ENCODE measurements at regions not wholly inside any gene's neighbourhood (a gene's known extent, or its start where the extent isn't known, plus 50 kb on each side); places are given as distances from the start of the nearest gene placed in this dataset.

DNA sequence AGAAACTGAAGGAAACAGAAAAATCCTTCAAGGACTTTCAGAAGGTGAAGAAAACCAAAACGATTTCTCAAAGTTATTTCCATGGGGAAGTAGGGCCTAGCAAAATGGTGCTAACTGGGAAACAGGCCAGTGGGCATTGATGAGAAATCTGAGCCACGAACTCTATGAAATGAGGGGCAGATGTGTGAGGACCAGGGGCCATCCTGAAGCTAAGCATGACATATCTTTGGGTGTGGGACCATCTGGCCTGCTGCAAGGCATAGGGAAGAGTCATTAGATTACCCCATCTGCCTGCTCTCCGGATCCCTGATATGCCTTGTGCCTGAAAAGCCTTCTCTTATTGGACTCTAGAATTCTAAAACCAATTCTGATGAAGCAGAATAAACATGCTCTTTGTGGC, 143.8 kb downstream of the PALM2AKAP2 start:
- Histone ChIP-seq H3K4me2 (ENCODE audit: low read length) (no peak overlapping the region), H3K9me3 (ENCODE audit: low read length) (no peaks in the 10 kb centered on the region), H3K36me3 (ENCODE audit: low read depth, low read length) (no peaks in the 10 kb centered on the region), H3K27me3 (ENCODE audit: low read length) (no peaks in the 10 kb centered on the region), H3K79me2 (ENCODE audit: low read length) (no peaks in the 10 kb centered on the region), H3F3A (ENCODE audit: low read length, unreplicated experiment) (no peaks in the 10 kb centered on the region), H3K4me3 (ENCODE audit: low read length) (no peak overlapping the region), H4K20me1 (ENCODE audit: low read length) (no peaks in the 10 kb centered on the region), H3K9ac (ENCODE audit: low read length) (no peak overlapping the region), H3K27ac (ENCODE audit: low read length) (no peak overlapping the region), H2AFZ (ENCODE audit: low read length) (peak overlapping the region; percentile 59; the same call in 1 of the 2 replicates), H3K9me2 (replicated peaks; ENCODE audit: low read length) (no peaks in the 10 kb centered on the region), H3K4me1 (ENCODE audit: insufficient read depth, low read length) (peaks cover 7% of the 10 kb centered on the region)
- TF ChIP-seq EZH2phosphoT487 (IDR thresholded peaks at IDR 0.05; ENCODE audit: borderline replicate concordance, low read length) (no peak), EZH2 (IDR thresholded peaks at IDR 0.05; ENCODE audit: low read length, unreplicated experiment) (no peak)
- TF ChIP-seq, protein P1, sequence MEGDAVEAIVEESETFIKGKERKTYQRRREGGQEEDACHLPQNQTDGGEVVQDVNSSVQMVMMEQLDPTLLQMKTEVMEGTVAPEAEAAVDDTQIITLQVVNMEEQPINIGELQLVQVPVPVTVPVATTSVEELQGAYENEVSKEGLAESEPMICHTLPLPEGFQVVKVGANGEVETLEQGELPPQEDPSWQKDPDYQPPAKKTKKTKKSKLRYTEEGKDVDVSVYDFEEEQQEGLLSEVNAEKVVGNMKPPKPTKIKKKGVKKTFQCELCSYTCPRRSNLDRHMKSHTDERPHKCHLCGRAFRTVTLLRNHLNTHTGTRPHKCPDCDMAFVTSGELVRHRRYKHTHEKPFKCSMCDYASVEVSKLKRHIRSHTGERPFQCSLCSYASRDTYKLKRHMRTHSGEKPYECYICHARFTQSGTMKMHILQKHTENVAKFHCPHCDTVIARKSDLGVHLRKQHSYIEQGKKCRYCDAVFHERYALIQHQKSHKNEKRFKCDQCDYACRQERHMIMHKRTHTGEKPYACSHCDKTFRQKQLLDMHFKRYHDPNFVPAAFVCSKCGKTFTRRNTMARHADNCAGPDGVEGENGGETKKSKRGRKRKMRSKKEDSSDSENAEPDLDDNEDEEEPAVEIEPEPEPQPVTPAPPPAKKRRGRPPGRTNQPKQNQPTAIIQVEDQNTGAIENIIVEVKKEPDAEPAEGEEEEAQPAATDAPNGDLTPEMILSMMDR (conservative IDR thresholded peaks at IDR 0.05; ENCODE audit: low read depth, low read length) = no peak
- POLR2A ChIA-PET (ENCODE audit: unreplicated experiment) = no interaction called here
- CTCF ChIA-PET = no interaction called here
- no peak for DNase-seq
- no peak for ATAC-seq
- no TSS peak for BruUV-seq (replicated peaks)
- intact Hi-C loops (cut with micrococcal nuclease) = no loop called here

DNA sequence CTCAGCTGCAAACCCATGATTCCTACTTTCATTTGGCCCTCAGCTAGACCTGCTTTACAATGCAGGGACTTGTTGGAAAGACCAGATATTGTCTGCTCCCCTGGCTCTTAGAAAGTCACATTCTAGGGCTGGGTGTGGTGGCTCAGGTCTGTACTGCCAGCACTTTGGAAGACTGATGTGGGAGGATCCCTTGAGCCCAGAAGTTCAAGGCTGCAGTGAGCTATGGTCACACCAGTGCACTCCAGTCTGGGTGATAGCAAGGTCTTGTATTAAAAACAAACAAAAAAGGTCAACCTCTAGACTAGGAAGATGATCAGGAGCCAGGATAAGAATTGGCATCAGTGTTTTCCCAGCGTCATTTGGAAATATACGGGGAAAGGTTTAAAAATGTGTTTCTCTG, 145.8 kb downstream of the PALM2AKAP2 start:
- Histone ChIP-seq H4K20me1 (ENCODE audit: low read length) (no peaks in the 10 kb centered on the region), H3K9me2 (replicated peaks; ENCODE audit: low read length) (no peaks in the 10 kb centered on the region), H3K36me3 (ENCODE audit: low read depth, low read length) (no peaks in the 10 kb centered on the region), H2AFZ (ENCODE audit: low read length) (no peak overlapping the region), H3K4me2 (ENCODE audit: low read length) (no peak overlapping the region), H3F3A (ENCODE audit: low read length, unreplicated experiment) (no peaks in the 10 kb centered on the region), H3K4me1 (ENCODE audit: insufficient read depth, low read length) (peaks cover 7% of the 10 kb centered on the region), H3K4me3 (ENCODE audit: low read length) (no peak overlapping the region), H3K9me3 (ENCODE audit: low read length) (no peaks in the 10 kb centered on the region), H3K79me2 (ENCODE audit: low read length) (no peaks in the 10 kb centered on the region), H3K27ac (ENCODE audit: low read length) (no peak overlapping the region), H3K27me3 (ENCODE audit: low read length) (no peaks in the 10 kb centered on the region), H3K9ac (ENCODE audit: low read length) (no peak overlapping the region)
- TF ChIP-seq EZH2phosphoT487 (IDR thresholded peaks at IDR 0.05; ENCODE audit: borderline replicate concordance, low read length) (no peak), EZH2 (IDR thresholded peaks at IDR 0.05; ENCODE audit: low read length, unreplicated experiment) (no peak)
- TF ChIP-seq, protein P1 (conservative IDR thresholded peaks at IDR 0.05; ENCODE audit: low read depth, low read length) = no peak
- DNase-seq = no peak
- ATAC-seq = no peak
- intact Hi-C loops (cut with micrococcal nuclease) = no loop called here
- ChIA-PET POLR2A (ENCODE audit: unreplicated experiment) (no interaction called here), CTCF (no interaction called here)
- no TSS peak for BruUV-seq (replicated peaks)

DNA sequence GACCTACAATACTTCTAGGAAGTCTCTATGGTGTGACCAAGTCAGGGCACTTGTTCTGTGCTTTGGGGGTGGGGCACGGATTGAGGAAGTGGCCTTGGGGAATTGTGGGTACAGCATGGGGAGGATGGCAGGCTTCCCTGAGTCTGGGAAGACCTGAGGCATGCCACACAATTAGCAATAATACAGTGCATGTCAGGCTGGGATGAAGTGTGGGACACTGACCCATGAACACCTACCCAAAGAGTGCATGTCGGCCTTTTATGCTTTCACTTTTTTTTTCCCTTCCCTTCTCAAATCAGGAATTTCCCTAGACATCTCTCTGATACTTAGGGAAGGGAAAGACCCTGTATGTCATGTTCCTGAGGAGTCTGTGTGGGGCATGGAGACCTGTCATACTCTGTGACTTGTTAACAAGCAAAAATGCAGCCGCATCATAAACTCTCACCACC, 146.4 kb downstream of the PALM2AKAP2 start:
- peaks cover 7% of the 10 kb centered on the region for H3K4me1 ChIP-seq (ENCODE audit: insufficient read depth, low read length)
- no peaks in the 10 kb centered on the region for H3K9me3 ChIP-seq (ENCODE audit: low read length)
- H3K27ac ChIP-seq (ENCODE audit: low read length) = no peak overlapping the region
- no TSS peak for BruUV-seq (replicated peaks)
- H3K4me2 ChIP-seq (ENCODE audit: low read length) = no peak overlapping the region
- no peak overlapping the region for H3K4me3 ChIP-seq (ENCODE audit: low read length)
- DNase-seq (no peak), ATAC-seq (no peak)
- no peak overlapping the region for H2AFZ ChIP-seq (ENCODE audit: low read length)
- H3K9me2 ChIP-seq (replicated peaks; ENCODE audit: low read length) = no peaks in the 10 kb centered on the region
- H3K9ac ChIP-seq (ENCODE audit: low read length) = no peak overlapping the region
- H3K27me3 ChIP-seq (ENCODE audit: low read length) = no peaks in the 10 kb centered on the region
- H3F3A ChIP-seq (ENCODE audit: low read length, unreplicated experiment) = no peaks in the 10 kb centered on the region
- TF ChIP-seq, protein P1 (conservative IDR thresholded peaks at IDR 0.05; ENCODE audit: low read depth, low read length) = no peak
- no peak for TF ChIP-seq EZH2phosphoT487 (IDR thresholded peaks at IDR 0.05; ENCODE audit: borderline replicate concordance, low read length)
- no peaks in the 10 kb centered on the region for H4K20me1 ChIP-seq (ENCODE audit: low read length)
- CTCF ChIA-PET = no interaction called here
- H3K36me3 ChIP-seq (ENCODE audit: low read depth, low read length) = no peaks in the 10 kb centered on the region
- POLR2A ChIA-PET (ENCODE audit: unreplicated experiment) = no interaction called here
- intact Hi-C loops (cut with micrococcal nuclease) = no loop called here
- no peaks in the 10 kb centered on the region for H3K79me2 ChIP-seq (ENCODE audit: low read length)

All from PC-3 (cell line).